H1 (cell line): ENCODE measurements at regions not wholly inside any gene's neighbourhood (a gene's known extent, or its start where the extent isn't known, plus 50 kb on each side); places are given as distances from the start of the nearest gene placed in this dataset.

Source experiments
- CTCF ChIA-PET: fragments of 300-600 bp; sonication (Branson Sonifier 250); formaldehyde crosslinking; loops from one replicate; lab custom pipeline; 2021; ENCODE audit not compliant: partially characterized antibody; lab: Charles Lee
- POLR2A ChIA-PET: fragments of 300-600 bp; sonication (Branson Sonifier 250); formaldehyde crosslinking; loops from one replicate; lab custom pipeline; 2021; ENCODE audit warnings: inconsistent platforms; ENCODE audit not compliant: partially characterized antibody; lab: Charles Lee
- DNase-seq, 2 experiments: peaks; one replicate each; pipeline versions ENCODE4 v3.0.0 to v3.0.0-alpha.2; 2010 to 2022; ENCODE audit warnings: low spot score in 2 of 2, low read depth in 1 of 2, mixed read lengths in 1 of 2
- FAIRE-seq: peaks from 2 replicates; lab custom pipeline; 2011; peaks lifted over from hg19 to GRCh38; lab: Jason Lieb, UNC
- H2AFZ ChIP-seq: 2 replicates; pipeline ENCODE4 v1.8.1; 2012; ENCODE audit warnings: low read length, inconsistent platforms
- H2AK5ac ChIP-seq: 2 replicates; pipeline ENCODE4 v1.6.1; 2013; ENCODE audit warnings: low read depth, low read length
- H2BK120ac ChIP-seq: replicated peaks from 2 replicates; pipeline ENCODE3; 2013; ENCODE audit warnings: low read depth, low read length, inconsistent platforms
- H2BK12ac ChIP-seq: 2 replicates; pipeline ENCODE4 v1.6.1; 2013; ENCODE audit warnings: low read depth, low read length
- H2BK15ac ChIP-seq: 2 replicates; pipeline ENCODE4 v1.6.1; 2013; ENCODE audit warnings: low read length
- H2BK20ac ChIP-seq: 2 replicates; pipeline ENCODE4 v1.6.1; 2013; ENCODE audit warnings: low read length
- H2BK5ac ChIP-seq: 2 replicates; pipeline ENCODE4 v1.6.1; 2013; ENCODE audit warnings: low read depth, low read length
- H3K14ac ChIP-seq: 2 replicates; pipeline ENCODE4 v1.6.1; 2013; ENCODE audit warnings: inconsistent platforms; ENCODE audit not compliant: insufficient read length
- H3K18ac ChIP-seq: 2 replicates; pipeline ENCODE4 v1.6.1; 2013; ENCODE audit warnings: low read length; ENCODE audit errors: extremely low read depth
- H3K23ac ChIP-seq: 2 replicates; pipeline ENCODE4 v1.6.1; 2013; ENCODE audit warnings: inconsistent platforms; ENCODE audit not compliant: insufficient read length
- H3K23me2 ChIP-seq: 2 replicates; pipeline ENCODE4 v1.6.1; 2013; ENCODE audit warnings: low read depth, low read length
- H3K27ac ChIP-seq: 2 replicates; pipeline ENCODE4 v1.6.1; 2011; ENCODE audit warnings: low read depth, low read length, inconsistent platforms
- H3K27me3 ChIP-seq, 4 experiments: replicated peaks in 1 of 4; 1 replicate in 1 of 4; 2 replicates in 3 of 4; pipeline versions ENCODE4 v1.6.1 to v1.8.1; 2011 to 2013; ENCODE audit warnings: low read length in 3 of 4, mild to moderate bottlenecking in 3 of 4, inconsistent platforms in 2 of 4, mixed read lengths in 2 of 4, moderate library complexity in 1 of 4; ENCODE audit not compliant: control insufficient read depth in 3 of 4, insufficient read depth in 3 of 4; ENCODE audit errors: extremely low read depth in 1 of 4
- H3K36me3 ChIP-seq, 4 experiments: 2 replicates each; pipeline versions ENCODE4 v1.6.1 to v1.8.1; 2011 to 2013; ENCODE audit warnings: mild to moderate bottlenecking in 4 of 4, low read length in 3 of 4, moderate library complexity in 2 of 4, control low read depth in 1 of 4, inconsistent platforms in 1 of 4; ENCODE audit not compliant: insufficient read depth in 4 of 4, control insufficient read depth in 2 of 4
- H3K4ac ChIP-seq: replicated peaks from 2 replicates; pipeline ENCODE3; 2013; ENCODE audit warnings: low read length, low read depth, mixed read lengths, inconsistent platforms; ENCODE audit not compliant: insufficient read length
- H3K4me1 ChIP-seq, 4 experiments: replicated peaks in 1 of 4; 1 replicate in 1 of 4; 2 replicates in 3 of 4; pipeline versions ENCODE4 v1.6.1 to v1.8.1; 2011 to 2013; ENCODE audit warnings: low read length in 3 of 4, inconsistent platforms in 2 of 4, mixed read lengths in 1 of 4; ENCODE audit not compliant: insufficient read depth in 4 of 4, control insufficient read depth in 3 of 4
- H3K4me2 ChIP-seq, 2 experiments: 2 replicates each; pipeline versions ENCODE4 v1.6.1 to v1.8.1; 2011 to 2013; ENCODE audit warnings: low read depth in 2 of 2, low read length in 2 of 2, control low read depth in 1 of 2, inconsistent platforms in 1 of 2, mild to moderate bottlenecking in 1 of 2; ENCODE audit not compliant: insufficient read depth in 1 of 2
- H3K4me3 ChIP-seq, 4 experiments: fragments of 200-600, 300-600 bp in 1 of 4; sonication (generic), shearing (Covaris generic), sonication (Bioruptor Twin) in 1 of 4; 2 replicates each; pipeline versions ENCODE4 v1.5.1 to v1.8.1; 2011 to 2016; ENCODE audit warnings: low read length in 4 of 4, low read depth in 3 of 4, control low read depth in 2 of 4, inconsistent platforms in 2 of 4, mild to moderate bottlenecking in 2 of 4, mixed read lengths in 1 of 4, moderate library complexity in 1 of 4; ENCODE audit not compliant: insufficient read depth in 2 of 4; ENCODE audit errors: extremely low read depth in 1 of 4
- H3K56ac ChIP-seq: replicated peaks from 2 replicates; pipeline ENCODE3; 2013; ENCODE audit warnings: low read depth, mild to moderate bottlenecking, mixed read lengths, low read length, inconsistent platforms; ENCODE audit not compliant: insufficient read length
- H3K79me1 ChIP-seq: 2 replicates; pipeline ENCODE4 v1.6.1; 2013; ENCODE audit warnings: low read depth, low read length, control low read depth
- H3K79me2 ChIP-seq, 2 experiments: 2 replicates each; pipeline versions ENCODE4 v1.6.1 to v1.8.1; 2012 to 2013; ENCODE audit warnings: low read length in 2 of 2, mild to moderate bottlenecking in 2 of 2, inconsistent platforms in 1 of 2; ENCODE audit not compliant: insufficient read depth in 2 of 2, control insufficient read depth in 1 of 2
- H3K9ac ChIP-seq, 4 experiments: replicated peaks in 1 of 4; 1 replicate in 1 of 4; 2 replicates in 3 of 4; pipeline versions ENCODE4 v1.6.1 to v1.8.1; 2011 to 2013; ENCODE audit warnings: low read depth in 3 of 4, low read length in 3 of 4, control low read depth in 2 of 4, mild to moderate bottlenecking in 2 of 4, moderate library complexity in 2 of 4, inconsistent platforms in 1 of 4; ENCODE audit errors: extremely low read depth in 1 of 4
- H3K9me3 ChIP-seq, 2 experiments: 2 replicates each; pipeline versions ENCODE4 v1.6.1 to v1.8.1; 2012 to 2013; ENCODE audit warnings: mild to moderate bottlenecking in 2 of 2, moderate library complexity in 2 of 2, control low read depth in 1 of 2, inconsistent platforms in 1 of 2, low read depth in 1 of 2, low read length in 1 of 2, mixed read lengths in 1 of 2; ENCODE audit not compliant: insufficient read depth in 2 of 2
- H4K20me1 ChIP-seq, 2 experiments: replicated peaks in 1 of 2; 2 replicates each; pipeline versions ENCODE3 to v1.8.1; 2011 to 2013; ENCODE audit warnings: inconsistent platforms in 2 of 2, low read length in 2 of 2, mild to moderate bottlenecking in 1 of 2; ENCODE audit not compliant: insufficient read depth in 2 of 2, control insufficient read depth in 1 of 2
- H4K5ac ChIP-seq: 2 replicates; pipeline ENCODE4 v1.6.1; 2013; ENCODE audit warnings: low read length, low read depth, mixed read lengths, inconsistent platforms; ENCODE audit not compliant: insufficient read length
- H4K8ac ChIP-seq: 2 replicates; pipeline ENCODE4 v1.8.0; 2013; ENCODE audit warnings: mild to moderate bottlenecking, moderate library complexity, low read length, inconsistent platforms; ENCODE audit not compliant: insufficient read depth; ENCODE audit errors: extremely low read depth
- H4K91ac ChIP-seq: replicated peaks from 2 replicates; pipeline ENCODE3; 2013; ENCODE audit warnings: low read length, mixed read lengths, inconsistent platforms; ENCODE audit not compliant: insufficient read length
- MAFK ChIP-seq: IDR thresholded peaks from 2 replicates; pipeline ENCODE4 v1.6.1; 2012; ENCODE audit warnings: low read depth, mild to moderate bottlenecking, improper control_type of control experiment, low read length
- RFX5 ChIP-seq: IDR thresholded peaks from 2 replicates; pipeline ENCODE4 v1.6.1; 2011; ENCODE audit warnings: low read depth, low read length, improper control_type of control experiment, borderline replicate concordance
- TAF7 ChIP-seq: optimal IDR thresholded peaks from 2 replicates; pipeline ENCODE3; 2011; ENCODE audit warnings: low read depth, mild to moderate bottlenecking, inconsistent platforms, low read length, moderate library complexity, borderline replicate concordance
- TEAD4 ChIP-seq: IDR thresholded peaks from 2 replicates; pipeline ENCODE4 v1.6.1; 2012; ENCODE audit warnings: low read depth, low read length, inconsistent platforms, mixed read lengths
- WGBS, 2 experiments: shearing (Covaris generic) in 1 of 2; methylation state at CpG; one replicate each; pipeline versions ENCODE4 v1.1.6 to v1.1.7; 2013 to 2015; ENCODE audit warnings: low lambda C conversion rate in 2 of 2, mixed read lengths in 2 of 2, inconsistent platforms in 1 of 2, low coverage in 1 of 2, missing lambda C conversion rate in 1 of 2; ENCODE audit not compliant: insufficient replicate concordance in 2 of 2, insufficient coverage in 1 of 2, insufficient read length in 1 of 2; ENCODE audit errors: extremely low coverage in 1 of 2, missing lambda C conversion rate in 1 of 2; 5-methylcytosine and 5-hydroxymethylcytosine counted together
- TF ChIP-seq, protein P1 (sequence below): IDR thresholded peaks from 2 replicates; pipeline ENCODE4 v1.6.1; 2011; ENCODE audit warnings: low read length, improper control_type of control experiment

DNA sequence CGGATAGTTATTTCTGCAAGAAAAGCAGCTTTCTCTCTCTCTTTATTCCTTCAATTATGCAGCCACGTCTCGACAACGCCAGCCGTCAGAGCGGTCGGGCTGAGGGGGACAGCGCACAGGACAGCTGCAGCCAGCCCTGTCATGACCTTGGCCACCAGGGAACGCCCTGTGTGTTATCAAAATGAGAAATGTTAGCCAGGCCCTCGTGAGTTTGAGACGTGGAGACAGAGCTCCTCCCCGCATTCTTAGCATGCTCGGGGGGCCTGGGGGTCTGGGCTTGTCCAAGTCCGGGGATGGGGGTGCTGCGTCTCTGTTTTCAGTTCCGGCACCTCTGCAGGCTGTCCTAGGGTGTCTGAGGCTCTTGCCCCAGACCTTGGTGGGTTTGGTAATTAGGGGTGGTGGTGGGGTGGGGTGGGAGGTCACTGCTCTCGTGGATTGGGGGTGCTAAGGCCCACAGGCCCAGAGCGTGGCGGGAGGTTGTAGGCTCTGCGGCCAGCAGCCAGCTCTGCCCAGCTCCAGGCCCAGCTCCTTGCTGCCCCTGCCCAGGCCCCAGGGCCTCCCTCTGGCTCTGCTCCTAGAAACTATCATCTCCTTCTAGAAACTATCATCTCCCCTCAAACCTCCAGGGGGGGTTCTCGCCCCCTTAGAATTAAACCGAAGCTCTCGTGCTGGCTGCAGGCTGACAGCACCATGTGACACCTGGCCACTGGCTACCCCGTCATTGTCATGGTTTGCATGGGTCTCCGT lies 54.3 kb upstream of the GATA5 start:
- H3K23me2 ChIP-seq, result no peaks in the 10 kb centered on the region
- no peak overlapping the region for H4K5ac ChIP-seq
- no peaks in the 10 kb centered on the region for H4K20me1 ChIP-seq
- no peaks in the 10 kb centered on the region for H3K79me2 ChIP-seq
- H3K9ac ChIP-seq, result no peak overlapping the region
- no peaks in the 10 kb centered on the region; a peak in 1 of 7 replicates for H3K4me1 ChIP-seq
- H3K9me3 ChIP-seq, result no peaks in the 10 kb centered on the region
- DNase-seq, result no peak
- H2AFZ ChIP-seq, result no peak overlapping the region
- POLR2A ChIA-PET, result interaction anchor here (1.2 kb wide), 1 partner anchor 81 kb away, joined by 3 read pairs; no protein-coding TSS in a partner anchor
- H3K14ac ChIP-seq, result no peak overlapping the region
- H2BK120ac ChIP-seq, result no peak overlapping the region
- no peak overlapping the region for H3K4me3 ChIP-seq
- H4K91ac ChIP-seq, result no peak overlapping the region
- H2AK5ac ChIP-seq, result no peak overlapping the region
- H3K23ac ChIP-seq, result no peak overlapping the region
- H2BK12ac ChIP-seq, result no peak overlapping the region
- H3K4ac ChIP-seq, result no peak overlapping the region
- H3K4me2 ChIP-seq, result no peak overlapping the region
- no peak for FAIRE-seq
- H3K56ac ChIP-seq, result no peak overlapping the region
- no peaks in the 10 kb centered on the region for H3K36me3 ChIP-seq
- CTCF ChIA-PET, result interaction anchor here (0.8 to 1.5 kb wide), 5 partner anchors 27 to 120 kb away, joined by 3 to 5 read pairs (median 4); no protein-coding TSS in a partner anchor
- H4K8ac ChIP-seq, result no peak overlapping the region
- H3K79me1 ChIP-seq, result no peaks in the 10 kb centered on the region
- H3K18ac ChIP-seq, result no peak overlapping the region; the same call in 1 of the 2 replicates
- no peak overlapping the region for H3K27ac ChIP-seq
- no peak overlapping the region for H2BK20ac ChIP-seq
- no peak overlapping the region for H2BK5ac ChIP-seq
- 86% methylated on average over 23 of the region's 25 CpGs; no CpG with 5 or more reads in 1 of the 2 experiments for WGBS, 2 experiments
- TF ChIP-seq, protein P1, sequence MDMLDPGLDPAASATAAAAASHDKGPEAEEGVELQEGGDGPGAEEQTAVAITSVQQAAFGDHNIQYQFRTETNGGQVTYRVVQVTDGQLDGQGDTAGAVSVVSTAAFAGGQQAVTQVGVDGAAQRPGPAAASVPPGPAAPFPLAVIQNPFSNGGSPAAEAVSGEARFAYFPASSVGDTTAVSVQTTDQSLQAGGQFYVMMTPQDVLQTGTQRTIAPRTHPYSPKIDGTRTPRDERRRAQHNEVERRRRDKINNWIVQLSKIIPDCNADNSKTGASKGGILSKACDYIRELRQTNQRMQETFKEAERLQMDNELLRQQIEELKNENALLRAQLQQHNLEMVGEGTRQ, result no peak
- TF ChIP-seq RFX5 (no peak), MAFK (no peak), TAF7 (no peak), TEAD4 (no peak)
- H3K27me3 ChIP-seq, result no peaks in the 10 kb centered on the region
- no peak overlapping the region for H2BK15ac ChIP-seq
